ENCODE measurements at regions not wholly inside any gene's neighbourhood (a gene's known extent, or its start where the extent isn't known, plus 50 kb on each side); places are given as distances from the start of the nearest gene placed in this dataset.

- no peak for ATAC-seq
- DNase-seq: no peak
- intact Hi-C loops (cut with DNase I): no loop called here
Measured at GRCh38 chr1:114278911-114279310, 125.2 kb upstream of the SYT6 start.

GRCh38 chr1:114278430-114278829 is 124.8 kb upstream of the SYT6 start:
- no peak for DNase-seq
- ATAC-seq: no peak
- intact Hi-C loops (cut with DNase I): no loop called here

GRCh38 chr1:114274621-114275317 is 121.1 kb upstream of the SYT6 start:
- intact Hi-C loops (cut with DNase I): no loop called here
- no peak for DNase-seq
- ATAC-seq: peak in 1 of 2 donors; percentile 27

- ATAC-seq (no peak), DNase-seq (no peak)
- intact Hi-C loops (cut with DNase I): no loop called here
Measured at GRCh38 chr1:114272593-114272992, 118.9 kb upstream of the SYT6 start.

GRCh38 chr1:114270718-114271117 is 117.0 kb upstream of the SYT6 start:
- DNase-seq (no peak), ATAC-seq (no peak)
- intact Hi-C loops (cut with DNase I): no loop called here

GRCh38 chr1:114270282-114270681 is 116.6 kb upstream of the SYT6 start:
- DNase-seq (no peak), ATAC-seq (no peak)
- intact Hi-C loops (cut with DNase I): no loop called here

GRCh38 chr1:114269539-114269938 is 115.9 kb upstream of the SYT6 start:
- DNase-seq (no peak), ATAC-seq (no peak)
- intact Hi-C loops (cut with DNase I): loop anchor here in 1 of 2 donors (10.0 kb wide), 1 partner anchor 115 kb away; the partner anchor contains the start of gene SYT6

- intact Hi-C loops (cut with DNase I): loop anchor here in 1 of 2 donors (10.0 kb wide), 1 partner anchor 109 kb away; the partner anchor contains the start of gene SYT6
- DNase-seq (no peak), ATAC-seq (no peak)
Measured at GRCh38 chr1:114263343-114263742, 109.7 kb upstream of the SYT6 start.

GRCh38 chr1:114262337-114262736 is 108.7 kb upstream of the SYT6 start:
- ATAC-seq (no peak), DNase-seq (no peak)
- intact Hi-C loops (cut with DNase I): loop anchor here in 1 of 2 donors (10.0 kb wide), 1 partner anchor 108 kb away; the partner anchor contains the start of gene SYT6

- DNase-seq (no peak), ATAC-seq (no peak)
- intact Hi-C loops (cut with DNase I): loop anchor here in 1 of 2 donors (10.0 kb wide), 1 partner anchor 106 kb away; the partner anchor contains the start of gene SYT6
Measured at GRCh38 chr1:114260805-114261484, 107.3 kb upstream of the SYT6 start.

GRCh38 chr1:114259511-114260160 is 106.0 kb upstream of the SYT6 start:
- DNase-seq (peak; percentile 34), ATAC-seq (peak; percentile 74 to 76)
- intact Hi-C loops (cut with DNase I): loop anchor here in 1 of 2 donors (10.0 kb wide), 1 partner anchor 105 kb away; the partner anchor contains the start of gene SYT6

- intact Hi-C loops (cut with DNase I): no loop called here
- DNase-seq: no peak
- no peak for ATAC-seq
Measured at GRCh38 chr1:114258633-114259032, 105.0 kb upstream of the SYT6 start.

- ATAC-seq (no peak), DNase-seq (no peak)
- intact Hi-C loops (cut with DNase I): no loop called here
Measured at GRCh38 chr1:114258074-114258473, 104.4 kb upstream of the SYT6 start.

GRCh38 chr1:114257554-114257953 is 103.9 kb upstream of the SYT6 start:
- ATAC-seq: no peak
- intact Hi-C loops (cut with DNase I): no loop called here

GRCh38 chr1:114253900-114254299 is 100.2 kb upstream of the SYT6 start:
- intact Hi-C loops (cut with DNase I): no loop called here
- ATAC-seq (no peak), DNase-seq (no peak)

More at GRCh38 chr1:114257554-114257953, 103.9 kb upstream of the SYT6 start:
- no peak for DNase-seq

- intact Hi-C loops (cut with DNase I): no loop called here
- ATAC-seq: peak; percentile 52 to 54
- no peak for DNase-seq
Measured at GRCh38 chr1:114251573-114251939, 97.9 kb upstream of the SYT6 start.

GRCh38 chr1:114250683-114251572 is 97.3 kb upstream of the SYT6 start:
- ATAC-seq (peak; percentile 94 to 96), DNase-seq (peak; percentile 43)
- intact Hi-C loops (cut with DNase I): no loop called here

- no peak for ATAC-seq
- intact Hi-C loops (cut with DNase I): no loop called here
- DNase-seq: no peak
Measured at GRCh38 chr1:114249691-114250090, 96.0 kb upstream of the SYT6 start.

- intact Hi-C loops (cut with DNase I): no loop called here
- ATAC-seq: no peak
- no peak for DNase-seq
Measured at GRCh38 chr1:114248162-114248561, 94.5 kb upstream of the SYT6 start.
